Stomach (tissue), 8 donors: ENCODE measurements at regions not wholly inside any gene's neighbourhood (a gene's known extent, or its start where the extent isn't known, plus 50 kb on each side); places are given as distances from the start of the nearest gene placed in this dataset.

Source experiments
- DNase-seq, 2 donors: peaks; one replicate each; pipeline versions ENCODE4 v3.0.0 to v3.0.0-alpha.2; 2013 to 2019
- H3K27ac ChIP-seq, 5 donors: fragments of 200-600 bp in 4 of 5; sonication (generic) in 4 of 5; one replicate each; pipeline ENCODE4 v1.5.1; 2013 to 2019; ENCODE audit warnings: mild to moderate bottlenecking in 1 of 5, moderate library complexity in 1 of 5
- H3K27me3 ChIP-seq, 3 donors: fragments of 200-600 bp; sonication (generic); one replicate each; pipeline ENCODE4 v1.5.1; 2017 to 2019; ENCODE audit warnings: mixed run types in 1 of 3
- H3K36me3 ChIP-seq, 4 donors: fragments of 200-600 bp; sonication (generic); 1 replicate in 3 of 4; 2 replicates in 1 of 4; pipeline ENCODE4 v1.5.1; 2016 to 2019
- H3K4me1 ChIP-seq, 4 donors: fragments of 200-600 bp; sonication (generic); one replicate each; pipeline ENCODE4 v1.5.1; 2016 to 2019
- H3K4me3 ChIP-seq, 4 donors: fragments of 200-600 bp; sonication (generic) in 3 of 4; one replicate each; pipeline ENCODE4 v1.5.1; 2016 to 2019; ENCODE audit warnings: mild to moderate bottlenecking in 1 of 4
- H3K9me3 ChIP-seq, 4 donors: fragments of 200-600 bp; sonication (generic); one replicate each; pipeline ENCODE4 v1.5.1; 2016 to 2019
- CTCF ChIP-seq, 7 experiments: fragments of 450-650 bp in 4 of 7; fragments of 200-600 bp in 3 of 7; sonication (generic) in 3 of 7; IDR thresholded peaks; one replicate each; pipeline ENCODE4 v1.5.1; 2016 to 2019; ENCODE audit warnings: antibody characterized with exemption in 7 of 7, control low read depth in 2 of 7, mild to moderate bottlenecking in 1 of 7
- EP300 ChIP-seq: sonication (generic); formaldehyde crosslinking; IDR thresholded peaks from one replicate; pipeline ENCODE4 v1.6.1; 2017; ENCODE audit warnings: antibody characterized with exemption
- POLR2A ChIP-seq, 4 donors: fragments of 450-650 bp; IDR thresholded peaks; one replicate each; pipeline ENCODE4 v1.6.1; 2016; ENCODE audit warnings: antibody characterized with exemption in 4 of 4, control low read depth in 2 of 4, mild to moderate bottlenecking in 1 of 4, moderate library complexity in 1 of 4
- POLR2AphosphoS5 ChIP-seq, 3 donors: sonication (generic); formaldehyde crosslinking; IDR thresholded peaks; one replicate each; pipeline ENCODE4 v1.6.1; 2016; ENCODE audit warnings: antibody characterized with exemption in 3 of 3
- WGBS, 5 donors: extraction: QIAGEN DNeasy Blood & Tissue Kit in 3 of 5; methylation state at CpG; one replicate each; pipeline versions ENCODE4 v1.1.5 to v1.1.7; 2013 to 2018; 5-methylcytosine and 5-hydroxymethylcytosine counted together
- intact Hi-C: fragments of 100-400 bp; cut with DNase I; formaldehyde crosslinking; loops from one replicate; pipeline ENCODE4 v1.15.1; 2023; ENCODE audit warnings: low total_unique reads
- donor health status: healthy with polysubstance abuse.
- donor health status: Bipolar disorder and iron deficiency.
- donor health status: healthy.

GRCh38 chr13:30125422-30126073 lies 181.8 kb downstream of the KATNAL1 start:
- H3K4me3 ChIP-seq = no peak overlapping the region
- H3K36me3 ChIP-seq = no peaks in the 10 kb centered on the region
- peak overlapping the region; percentile 16 to 84 (median 72) for H3K27ac ChIP-seq
- DNase-seq = peak; percentile 58 to 80
- intact Hi-C loops = no loop called here
- TF ChIP-seq CTCF (IDR thresholded peaks at IDR 0.05) (no peak), POLR2AphosphoS5 (IDR thresholded peaks at IDR 0.05) (peak in 2 of 3 donors; percentile 81 to 92)
- H3K9me3 ChIP-seq = no peaks in the 10 kb centered on the region
- no peaks in the 10 kb centered on the region for H3K27me3 ChIP-seq
- peaks cover 23 to 45% (median 37%) of the 10 kb centered on the region in 4 donors for H3K4me1 ChIP-seq
- WGBS, 5 donors = 30 to 41% (median 34%) methylated on average over 5 of the region's 5 CpGs

GRCh38 chr13:30124131-30124768 lies 183.1 kb downstream of the KATNAL1 start:
- Histone ChIP-seq H3K27ac (peak overlapping the region in 2 of 5 donors; percentile 72 to 76), H3K9me3 (no peaks in the 10 kb centered on the region), H3K27me3 (no peaks in the 10 kb centered on the region), H3K4me1 (peaks cover 23 to 52% (median 41%) of the 10 kb centered on the region in 4 donors), H3K4me3 (no peak overlapping the region), H3K36me3 (no peaks in the 10 kb centered on the region)
- 86 to 97% (median 95%) methylated on average over 18 of the region's 18 CpGs for WGBS, 5 donors
- no peak for DNase-seq
- TF ChIP-seq EP300 (no peak), POLR2A (IDR thresholded peaks at IDR 0.05) (no peak), POLR2AphosphoS5 (IDR thresholded peaks at IDR 0.05) (no peak), CTCF (IDR thresholded peaks at IDR 0.05) (no peak)
- intact Hi-C loops = no loop called here

- no peaks in the 10 kb centered on the region for H3K27me3 ChIP-seq
- H3K9me3 ChIP-seq = no peaks in the 10 kb centered on the region
- TF ChIP-seq POLR2AphosphoS5 (IDR thresholded peaks at IDR 0.05) = no peak
- TF ChIP-seq EP300 = no peak
- no peak for TF ChIP-seq POLR2A (IDR thresholded peaks at IDR 0.05)
- TF ChIP-seq CTCF (IDR thresholded peaks at IDR 0.05) = no peak
- DNase-seq = no peak
- H3K4me1 ChIP-seq = peaks cover 23 to 56% (median 39%) of the 10 kb centered on the region in 4 donors
- intact Hi-C loops = no loop called here
- H3K36me3 ChIP-seq = no peaks in the 10 kb centered on the region
- WGBS, 5 donors = 96 to 99% (median 97%) methylated on average over 7 to 8 of the region's 8 CpGs
- H3K4me3 ChIP-seq = no peak overlapping the region
- H3K27ac ChIP-seq = no peak overlapping the region
These were observed 183.8 kb downstream of the KATNAL1 start for GRCh38 chr13:30123575-30123974.

GRCh38 chr13:30121666-30122065 lies 185.7 kb downstream of the KATNAL1 start:
- DNase-seq = no peak
- TF ChIP-seq POLR2A (IDR thresholded peaks at IDR 0.05) (no peak), CTCF (IDR thresholded peaks at IDR 0.05) (no peak), EP300 (no peak), POLR2AphosphoS5 (IDR thresholded peaks at IDR 0.05) (no peak)
- no peaks in the 10 kb centered on the region for H3K36me3 ChIP-seq
- H3K27ac ChIP-seq = no peak overlapping the region
- H3K27me3 ChIP-seq = no peaks in the 10 kb centered on the region
- intact Hi-C loops = no loop called here
- H3K4me1 ChIP-seq = peaks cover 10 to 43% (median 24%) of the 10 kb centered on the region in 4 donors
- no peaks in the 10 kb centered on the region for H3K9me3 ChIP-seq
- no peak overlapping the region for H3K4me3 ChIP-seq
